NCI-H748 (cell line): ENCODE measurements at regions not wholly inside any gene's neighbourhood (a gene's known extent, or its start where the extent isn't known, plus 50 kb on each side); places are given as distances from the start of the nearest gene placed in this dataset.
A peak's percentile ranks its signal among the peaks of the same experiment; 100 is the strongest.
"Not testable (repeated sequence)": the region's sequence is repeated elsewhere in the genome, so short reads cannot be mapped to it uniquely, and the experiment has no call there.

Experiments
- DNase-seq: peaks from one replicate; lab custom pipeline; 2025; ENCODE audit not compliant: unreplicated experiment; lab: John Stamatoyannopoulos, UW

DNA sequence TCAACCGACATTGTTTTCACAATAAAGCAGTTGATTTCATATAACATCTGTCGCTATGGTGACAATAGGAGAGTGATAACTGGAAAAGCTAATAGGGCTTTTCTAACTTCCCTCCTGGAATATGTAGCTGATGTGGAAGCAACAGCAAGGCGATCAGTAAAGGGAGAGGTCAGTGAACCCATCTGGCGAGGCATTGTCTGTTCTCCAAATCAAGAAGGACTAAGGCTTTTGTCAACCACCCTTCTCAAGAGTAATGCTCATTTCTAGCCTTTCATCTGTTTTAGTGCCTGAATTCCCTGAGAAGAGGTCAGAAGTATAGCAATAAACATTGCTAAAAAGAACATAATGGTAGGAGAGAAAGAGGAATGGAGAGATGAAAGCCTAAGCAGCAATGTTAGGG, 201.3 kb downstream of the AKAP7 start:
- no peak for DNase-seq

DNA sequence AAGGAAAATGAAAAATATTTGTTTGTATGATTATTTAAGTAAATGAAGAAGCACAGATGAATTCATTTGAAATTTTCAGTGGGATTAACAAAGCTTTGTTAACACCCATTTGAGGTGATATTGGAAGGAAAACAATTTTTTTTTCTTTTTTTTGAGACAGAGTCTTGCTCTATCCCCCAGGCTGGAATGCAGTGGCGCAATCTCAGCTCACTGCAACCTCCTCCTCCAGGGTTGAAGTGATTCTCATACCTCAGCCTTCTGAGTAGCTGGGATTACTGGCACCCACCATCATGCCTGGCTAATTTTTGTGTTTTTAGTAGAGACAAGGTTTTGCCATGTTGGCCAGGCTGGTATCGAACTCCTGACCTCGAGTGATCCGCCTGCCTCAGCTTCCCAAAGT, 211.6 kb downstream of the AKAP7 start:
- DNase-seq = not testable (repeated sequence)

- DNase-seq = no peak
Measured at GRCh38 chr6:131348572-131348971, 213.3 kb downstream of the AKAP7 start.

DNA sequence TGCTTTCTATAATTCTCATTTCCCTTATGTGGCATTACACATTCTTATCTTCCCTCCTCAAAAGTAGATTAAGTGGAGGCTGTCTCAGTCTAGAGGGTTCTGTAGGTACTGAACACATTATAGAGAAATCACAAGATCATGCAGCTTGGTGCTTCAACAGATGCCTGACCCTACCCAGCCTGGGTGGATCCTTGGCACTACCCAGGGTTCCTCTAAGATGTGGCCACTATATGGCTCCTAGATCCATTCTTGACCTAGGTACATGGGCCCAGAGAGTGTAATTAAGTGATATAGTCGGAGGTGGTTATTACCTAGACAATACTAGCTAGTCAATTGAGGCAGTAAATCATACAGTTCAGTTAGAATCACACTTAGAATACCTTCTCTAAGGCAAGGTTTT, 213.9 kb downstream of the AKAP7 start:
- no peak for DNase-seq

GRCh38 chr6:131353106-131353505, 217.8 kb downstream of the AKAP7 start:
- no peak for DNase-seq

DNA sequence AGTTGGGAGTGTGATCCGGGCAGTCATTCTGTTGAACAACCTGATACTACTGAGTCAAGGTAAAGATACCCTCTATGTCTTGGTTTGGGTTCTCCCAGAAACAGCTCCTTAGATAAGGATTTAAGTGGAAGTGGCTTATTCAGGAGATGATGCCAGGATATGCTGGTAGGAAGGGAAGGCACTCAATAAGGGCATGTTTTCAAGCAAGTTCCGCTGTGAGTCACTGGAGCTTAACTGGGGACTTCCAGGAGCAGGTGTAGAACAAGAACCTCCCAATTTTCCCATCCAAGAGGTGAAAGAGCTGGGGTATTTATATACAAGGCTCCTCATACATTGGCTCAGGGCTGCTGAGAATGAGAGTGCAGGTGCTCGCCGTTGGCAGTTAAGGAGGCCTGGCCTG, 218.6 kb downstream of the AKAP7 start:
- no peak for DNase-seq

DNA sequence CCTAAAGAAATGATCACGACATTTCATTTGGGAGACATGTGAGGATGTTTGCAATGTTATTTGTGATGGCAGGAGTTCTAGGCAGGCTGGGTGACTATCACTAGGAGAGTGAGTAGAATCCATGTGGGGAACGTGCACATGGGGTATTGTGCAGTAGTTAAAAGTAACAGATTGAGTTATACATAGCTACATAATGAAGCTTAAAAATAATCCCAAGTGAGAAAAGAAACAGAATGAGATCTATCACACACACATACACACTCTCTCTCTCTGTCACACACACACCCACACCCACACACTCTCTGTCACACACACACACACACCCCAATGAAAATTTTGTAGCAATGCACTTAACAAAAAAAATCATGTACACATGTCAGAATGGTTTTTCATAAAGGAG, 218.7 kb upstream of the ARG1 start:
- DNase-seq = no peak

DNA sequence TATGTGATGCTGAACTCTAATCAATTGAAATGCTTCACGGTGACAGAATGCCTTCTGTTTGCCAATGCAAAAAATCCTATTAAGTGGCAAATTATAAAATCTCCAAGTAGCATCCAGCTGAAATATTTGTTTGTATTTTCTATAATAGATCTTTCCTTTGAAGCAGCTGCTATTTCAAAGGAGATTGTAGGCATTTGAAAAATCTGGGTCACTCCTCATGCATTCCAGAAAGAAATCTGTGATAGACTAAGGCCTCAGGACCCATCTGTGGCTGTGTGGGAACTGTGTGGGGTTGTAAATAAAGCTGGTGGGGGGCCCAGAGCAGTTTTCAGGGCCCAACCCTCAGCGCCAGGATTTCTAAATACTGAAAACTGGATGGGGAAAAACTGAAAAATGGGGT, 216.9 kb upstream of the ARG1 start:
- no peak for DNase-seq

DNA sequence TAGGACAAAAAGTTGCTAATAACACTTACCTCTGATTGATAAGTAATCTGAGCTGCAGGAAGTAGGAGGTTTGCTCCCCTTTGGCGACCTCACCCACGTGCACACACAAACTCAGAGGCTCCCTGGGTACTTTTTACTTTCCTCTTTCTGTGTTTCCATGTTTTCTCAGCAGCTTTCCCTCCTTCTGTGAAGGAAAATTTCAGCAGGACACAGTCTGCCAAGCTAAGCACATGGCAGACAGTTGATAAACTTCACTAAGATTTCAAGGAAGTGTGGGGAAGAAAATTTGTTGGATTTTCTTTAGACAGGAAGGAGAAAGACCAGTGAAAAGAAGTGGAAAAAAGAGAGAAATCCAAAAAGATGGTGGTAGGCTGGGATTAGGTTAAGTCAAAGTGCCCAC, 215.5 kb upstream of the ARG1 start:
- DNase-seq = no peak

DNA sequence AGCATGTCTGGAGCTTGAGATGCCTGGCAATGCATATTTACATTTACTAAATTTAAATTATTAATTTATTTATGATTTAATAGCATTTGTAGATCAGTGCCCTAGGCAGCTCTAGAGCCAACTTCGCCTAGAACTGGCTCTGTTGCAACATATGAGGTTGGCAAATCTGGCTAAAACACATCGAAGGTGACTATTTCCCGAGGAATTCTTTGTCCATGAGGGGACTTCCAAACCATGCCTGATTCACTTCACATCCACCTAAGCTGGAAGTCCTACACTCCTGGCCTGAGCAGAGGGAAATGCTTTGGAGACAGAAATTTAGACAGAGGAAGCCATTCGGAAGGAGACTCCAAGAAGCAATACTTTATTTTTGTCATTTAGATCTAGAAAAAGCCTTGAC, 211.0 kb upstream of the ARG1 start:
- no peak for DNase-seq

DNA sequence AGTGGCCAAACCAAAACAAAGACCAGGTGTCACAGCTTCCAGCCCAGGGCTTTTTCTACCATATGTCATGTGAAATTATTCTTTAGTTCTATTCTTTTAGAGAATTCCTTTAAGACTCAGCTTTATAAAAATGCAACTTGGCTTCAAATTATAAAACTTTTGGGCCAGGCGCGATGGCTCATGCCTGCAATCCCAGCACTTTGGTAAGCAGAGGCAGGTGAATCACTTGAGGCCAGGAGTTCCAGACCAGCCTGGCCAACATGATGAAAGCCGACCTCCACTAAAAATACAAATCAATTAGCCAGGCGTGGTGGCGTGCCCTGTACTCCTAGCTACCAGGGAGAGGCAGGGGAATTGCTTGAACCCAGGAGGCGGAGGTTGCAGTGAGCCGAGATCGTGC, 210.3 kb upstream of the ARG1 start:
- no peak for DNase-seq

DNA sequence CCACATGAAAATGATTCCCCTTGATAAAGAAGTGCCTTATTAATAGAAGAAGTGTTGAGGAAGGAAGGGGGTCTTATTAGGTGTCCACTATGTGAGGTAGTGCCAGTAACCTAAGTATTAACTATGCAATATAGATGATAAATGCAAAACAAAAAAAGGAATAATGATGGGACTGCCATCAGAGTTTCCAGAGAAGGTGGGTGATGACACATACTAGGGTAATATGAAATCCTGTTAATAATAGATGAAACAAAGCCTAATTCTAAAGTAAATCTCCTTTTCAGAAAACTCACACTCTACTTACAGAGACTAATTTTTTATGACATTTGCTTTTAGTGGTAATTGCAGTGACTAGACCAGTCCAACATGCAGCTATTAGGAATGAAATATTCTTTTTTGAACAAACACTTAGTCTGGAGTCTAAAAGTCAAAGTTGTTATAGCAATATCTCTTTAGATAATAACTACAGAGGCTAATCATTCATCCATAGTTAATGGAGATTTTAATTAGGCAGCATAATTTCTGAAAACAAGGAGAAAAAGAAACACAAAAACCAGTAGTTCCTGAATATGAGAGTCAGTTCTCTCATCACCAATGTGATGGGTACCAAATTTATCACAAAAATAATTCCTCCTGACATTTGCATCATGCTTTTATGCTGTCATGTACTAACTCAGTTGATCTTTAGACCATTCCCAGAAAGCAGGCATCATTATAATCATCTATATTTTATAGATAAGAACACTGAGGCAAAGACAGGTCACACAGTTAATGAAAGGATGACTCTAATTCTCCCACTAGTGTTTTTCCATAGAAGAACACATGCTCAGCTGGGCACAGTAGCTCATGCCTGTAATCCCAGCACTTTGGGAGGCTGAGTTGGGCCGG, 208.8 kb upstream of the ARG1 start:
- DNase-seq = no peak

DNA sequence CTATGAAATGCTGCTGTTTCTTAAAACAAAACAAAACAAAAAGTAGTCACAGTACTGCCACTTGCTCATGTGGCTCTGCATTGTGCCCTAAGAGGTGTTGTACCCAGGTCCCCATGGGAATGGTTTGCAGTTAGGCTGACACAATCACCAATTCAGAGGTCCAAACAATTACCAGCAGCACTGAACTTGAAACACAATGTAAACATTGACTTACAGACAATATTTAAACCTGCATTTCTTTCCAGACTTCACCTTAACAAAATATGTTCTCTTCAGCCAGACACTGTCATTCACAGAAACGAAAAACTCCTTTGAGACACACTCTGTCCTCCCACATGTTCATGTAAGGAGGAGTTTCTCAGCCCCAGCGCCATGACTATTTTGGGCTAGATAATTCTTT, 206.8 kb upstream of the ARG1 start:
- peak; percentile 9 for DNase-seq

- no peak for DNase-seq
Measured at GRCh38 chr6:131367206-131367873, 205.7 kb upstream of the ARG1 start.

DNA sequence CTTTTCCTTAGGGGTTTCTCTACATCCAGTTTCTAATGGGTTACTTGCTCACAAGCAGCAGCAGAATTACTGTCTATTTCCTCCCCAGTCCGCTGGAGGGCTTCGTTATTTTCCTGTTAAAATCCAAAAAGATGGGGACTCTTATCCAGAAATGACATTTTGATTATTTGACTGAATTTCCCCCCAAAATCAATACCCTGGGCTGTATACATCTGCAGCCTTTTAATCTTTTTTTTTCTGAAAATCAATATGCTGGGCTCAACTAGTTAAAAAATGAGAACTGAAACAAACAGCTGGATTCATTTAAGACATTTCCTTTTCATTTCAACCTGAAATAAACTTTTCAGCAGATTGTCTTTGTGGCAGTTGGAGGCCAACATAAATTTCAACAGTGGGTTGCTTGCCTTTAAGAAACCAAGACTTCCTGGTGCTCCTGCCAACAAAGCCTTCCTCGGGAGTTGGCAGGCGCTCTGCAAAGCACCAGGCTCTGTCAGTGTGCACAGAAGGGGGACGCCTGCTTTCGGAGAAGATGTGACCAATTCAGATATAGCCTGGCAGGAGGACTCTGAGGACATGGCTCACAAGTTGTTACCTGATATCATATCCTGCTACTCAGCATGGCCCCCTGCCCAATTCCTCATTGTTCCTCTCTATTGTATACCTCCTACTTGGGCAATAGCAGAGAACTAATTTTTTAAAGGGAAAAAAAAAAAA, 204.7 kb upstream of the ARG1 start:
- DNase-seq = peak; percentile 74

- DNase-seq = no peak
Measured at GRCh38 chr6:131372535-131372934, 200.5 kb upstream of the ARG1 start.

DNA sequence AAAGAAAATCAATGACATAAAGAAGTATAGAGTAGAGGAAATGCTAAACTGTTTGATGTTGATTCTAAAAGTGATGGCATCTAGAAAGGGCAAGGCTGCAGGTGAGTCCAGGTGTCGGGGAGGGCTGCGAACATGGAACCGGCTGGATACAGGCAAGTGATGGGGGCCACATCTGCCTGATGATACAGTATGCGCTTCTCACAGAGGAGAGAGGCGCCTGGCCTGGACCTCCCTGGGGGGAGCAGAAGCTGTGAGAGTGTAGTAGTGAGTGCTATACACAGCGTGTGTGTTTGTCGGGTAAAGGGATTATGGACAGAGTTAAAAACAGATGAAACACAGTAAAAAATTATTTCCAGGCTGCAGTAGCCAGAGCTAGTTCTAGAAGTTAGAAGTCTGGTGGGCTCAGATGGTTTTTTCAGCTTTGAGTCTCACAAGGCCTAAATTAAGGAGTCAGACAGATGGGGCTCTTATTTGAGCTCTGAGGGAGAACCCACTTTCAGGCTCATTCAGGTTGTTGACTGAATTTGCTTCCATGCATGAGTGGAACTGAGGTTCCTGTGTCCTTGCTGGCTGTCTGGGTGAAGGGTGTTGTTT, 195.8 kb upstream of the ARG1 start:
- DNase-seq = no peak

- DNase-seq = no peak
Measured at GRCh38 chr6:131378874-131379273, 194.2 kb upstream of the ARG1 start.

GRCh38 chr6:131379948-131380347, 193.1 kb upstream of the ARG1 start:
- DNase-seq = no peak

- DNase-seq = no peak
Measured at GRCh38 chr6:131381052-131381708, 191.8 kb upstream of the ARG1 start.

DNA sequence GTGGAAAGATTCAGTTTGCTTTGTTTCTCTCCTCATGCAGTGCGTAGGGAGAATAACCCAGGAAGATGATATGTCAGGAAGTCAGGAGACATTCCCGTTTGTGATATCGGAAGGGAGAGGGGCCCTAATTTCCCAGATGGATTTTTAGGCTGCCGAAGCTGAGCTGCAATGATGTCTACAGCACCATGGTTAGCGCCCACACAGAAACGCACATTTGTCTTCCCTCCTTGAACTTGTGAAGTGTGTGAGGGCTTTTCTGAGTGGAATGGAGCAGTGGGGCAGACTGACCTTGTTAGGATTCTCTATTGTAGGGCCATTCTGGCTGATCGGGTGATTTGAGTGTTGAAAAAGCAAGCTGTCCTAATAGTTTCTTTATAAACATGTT, 191.3 kb upstream of the ARG1 start:
- no peak for DNase-seq
